ENCODE measurements at regions not wholly inside any gene's neighbourhood (a gene's known extent, or its start where the extent isn't known, plus 50 kb on each side); places are given as distances from the start of the nearest gene placed in this dataset.

- no peak for TF ChIP-seq CTCF (conservative IDR thresholded peaks at IDR 0.05; ENCODE audit: low read depth, low read length)
- no peak overlapping the region for H3K4me3 ChIP-seq (ENCODE audit: low read depth, low read length)
Observed at GRCh38 chr7:114138587-114138986, 219.8 kb upstream of the PPP1R3A start.

GRCh38 chr7:114133717-114134116, 214.9 kb upstream of the PPP1R3A start:
- no peak overlapping the region for H3K4me3 ChIP-seq (ENCODE audit: low read depth, low read length)
- no peak for DNase-seq (ENCODE audit: low read depth)
- TF ChIP-seq CTCF (conservative IDR thresholded peaks at IDR 0.05; ENCODE audit: low read depth, low read length) = no peak

More at GRCh38 chr7:114138587-114138986, 219.8 kb upstream of the PPP1R3A start:
- DNase-seq (ENCODE audit: low read depth) = no peak

- TF ChIP-seq CTCF (conservative IDR thresholded peaks at IDR 0.05; ENCODE audit: low read depth, low read length) = no peak
- no peak overlapping the region for H3K4me3 ChIP-seq (ENCODE audit: low read depth, low read length)
- peak; percentile 16 for DNase-seq (ENCODE audit: low read depth)
Observed at GRCh38 chr7:114130866-114131265, 212.1 kb upstream of the PPP1R3A start.

GRCh38 chr7:114128880-114129279, 210.1 kb upstream of the PPP1R3A start:
- DNase-seq (ENCODE audit: low read depth) = no peak
- TF ChIP-seq CTCF (conservative IDR thresholded peaks at IDR 0.05; ENCODE audit: low read depth, low read length) = no peak
- H3K4me3 ChIP-seq (ENCODE audit: low read depth, low read length) = no peak overlapping the region

GRCh38 chr7:114126095-114126494, 207.3 kb upstream of the PPP1R3A start:
- no peak for TF ChIP-seq CTCF (conservative IDR thresholded peaks at IDR 0.05; ENCODE audit: low read depth, low read length)
- no peak overlapping the region for H3K4me3 ChIP-seq (ENCODE audit: low read depth, low read length)

GRCh38 chr7:114112806-114113205, 194.0 kb upstream of the PPP1R3A start:
- H3K4me3 ChIP-seq (ENCODE audit: low read depth, low read length) = no peak overlapping the region
- no peak for TF ChIP-seq CTCF (conservative IDR thresholded peaks at IDR 0.05; ENCODE audit: low read depth, low read length)
- no peak for DNase-seq (ENCODE audit: low read depth)

More at GRCh38 chr7:114126095-114126494, 207.3 kb upstream of the PPP1R3A start:
- no peak for DNase-seq (ENCODE audit: low read depth)

- DNase-seq (ENCODE audit: low read depth) = no peak
- TF ChIP-seq CTCF (conservative IDR thresholded peaks at IDR 0.05; ENCODE audit: low read depth, low read length) = no peak
- H3K4me3 ChIP-seq (ENCODE audit: low read depth, low read length) = no peak overlapping the region
Observed at GRCh38 chr7:114110666-114111065, 191.9 kb upstream of the PPP1R3A start.
